HG02885 (cell line): ENCODE measurements at regions not wholly inside any gene's neighbourhood (a gene's known extent, or its start where the extent isn't known, plus 50 kb on each side); places are given as distances from the start of the nearest gene placed in this dataset.

Experiments
- ATAC-seq: cut with Tn5 transposase; IDR thresholded peaks from one replicate; pipeline ENCODE4 v1.9.1; 2021; ENCODE audit warnings: mild to moderate bottlenecking; ENCODE audit not compliant: unreplicated experiment, poor library complexity

DNA sequence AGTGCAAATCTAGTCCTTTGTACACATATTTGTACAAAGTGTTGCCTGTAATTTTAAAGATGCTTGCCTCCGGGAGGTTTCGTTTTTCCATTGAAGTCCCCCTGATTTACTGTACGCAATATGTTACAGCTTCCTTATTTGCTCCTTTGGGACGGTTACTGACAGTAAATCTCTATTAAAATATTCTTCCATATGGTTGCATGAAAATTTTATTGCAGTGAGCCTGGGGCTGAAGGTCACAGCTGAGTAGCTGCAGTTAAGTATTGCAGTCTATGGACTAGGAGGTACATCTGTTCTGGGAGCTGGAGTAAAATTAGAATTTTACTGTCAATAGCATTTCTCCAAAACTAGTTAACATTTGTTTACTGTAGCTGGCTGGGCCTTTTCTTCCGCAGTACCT, 119.2 kb downstream of the ETAA1 start:
- ATAC-seq: no peak

GRCh38 chr2:67516899-67517530, 119.9 kb downstream of the ETAA1 start:
- no peak for ATAC-seq

DNA sequence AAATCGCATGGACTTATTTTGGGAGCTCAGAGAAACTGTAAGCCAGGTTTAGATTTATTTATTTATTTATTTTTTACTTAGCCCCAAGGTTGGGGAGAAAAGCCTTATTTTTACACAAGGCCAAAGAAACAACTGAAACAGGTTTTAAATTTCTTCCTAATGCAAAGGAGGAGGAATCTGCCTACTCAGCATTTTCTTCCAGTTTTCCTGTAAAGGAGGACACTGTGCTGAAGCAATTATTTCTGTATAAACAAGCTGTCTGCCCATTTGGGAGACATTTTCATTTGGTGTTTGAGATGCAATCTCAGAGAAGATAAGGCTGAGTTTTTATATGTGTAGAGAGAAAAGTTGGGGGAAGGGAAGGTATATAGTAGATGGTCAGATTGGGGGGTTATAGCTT, 125.0 kb downstream of the ETAA1 start:
- ATAC-seq: no peak

GRCh38 chr2:67524213-67524612, 127.1 kb downstream of the ETAA1 start:
- ATAC-seq: no peak

DNA sequence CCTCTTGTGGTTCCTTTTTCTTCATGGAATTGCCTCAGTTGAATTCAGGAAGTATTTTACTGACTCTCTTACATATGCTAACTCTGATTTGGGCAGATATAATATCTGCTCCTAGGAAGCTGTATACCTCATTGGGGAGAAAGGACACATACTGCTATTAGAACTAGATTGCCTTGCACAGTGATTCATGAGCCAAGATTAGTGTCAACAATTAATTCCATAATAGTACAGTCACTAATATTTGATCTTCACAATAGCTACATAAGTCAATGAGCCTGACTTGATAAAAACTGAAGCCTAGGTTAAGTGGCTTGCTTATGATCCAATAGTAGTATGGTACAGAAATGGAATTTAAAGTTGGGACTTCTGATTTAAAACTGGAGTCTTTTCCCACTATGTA, 127.6 kb downstream of the ETAA1 start:
- ATAC-seq: no peak

GRCh38 chr2:67526283-67526682, 129.2 kb downstream of the ETAA1 start:
- ATAC-seq: no peak

DNA sequence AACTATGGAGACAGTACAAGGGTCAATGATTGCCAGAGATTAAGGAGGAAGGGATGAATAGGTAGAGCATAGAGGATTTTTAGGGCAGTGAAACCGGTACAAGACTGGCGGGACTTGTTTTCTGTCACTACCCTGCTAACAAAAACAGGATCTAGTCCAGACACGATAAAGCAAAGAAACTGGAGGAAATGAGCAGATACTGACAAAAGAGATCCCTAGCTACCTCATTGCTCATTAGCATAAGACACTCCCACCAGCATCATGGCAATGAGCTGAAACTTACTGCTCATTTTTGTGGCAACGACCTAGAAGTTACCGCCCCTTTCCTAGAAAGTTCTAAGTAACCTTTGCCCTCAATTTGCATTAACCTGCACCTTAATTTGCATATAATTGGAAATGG, 131.2 kb downstream of the ETAA1 start:
- ATAC-seq: no peak

DNA sequence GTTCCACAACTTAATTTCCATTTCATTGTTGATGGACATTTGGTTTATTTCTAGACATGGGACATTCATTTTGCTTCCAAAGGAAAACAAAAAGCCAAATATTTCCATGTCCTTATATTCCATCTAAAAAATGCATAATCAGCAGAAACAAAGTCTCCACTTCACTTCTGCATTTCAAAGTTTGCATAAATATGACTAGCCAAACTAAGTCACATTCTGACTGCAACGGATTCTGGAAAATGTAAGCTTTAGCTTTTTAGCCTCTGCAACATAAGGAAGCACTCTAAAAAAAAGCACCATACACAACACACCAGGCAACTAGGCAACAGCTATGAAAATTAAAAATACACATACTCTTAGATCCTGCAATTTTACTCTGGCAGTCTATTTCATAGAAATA, 135.3 kb downstream of the ETAA1 start:
- no peak for ATAC-seq

DNA sequence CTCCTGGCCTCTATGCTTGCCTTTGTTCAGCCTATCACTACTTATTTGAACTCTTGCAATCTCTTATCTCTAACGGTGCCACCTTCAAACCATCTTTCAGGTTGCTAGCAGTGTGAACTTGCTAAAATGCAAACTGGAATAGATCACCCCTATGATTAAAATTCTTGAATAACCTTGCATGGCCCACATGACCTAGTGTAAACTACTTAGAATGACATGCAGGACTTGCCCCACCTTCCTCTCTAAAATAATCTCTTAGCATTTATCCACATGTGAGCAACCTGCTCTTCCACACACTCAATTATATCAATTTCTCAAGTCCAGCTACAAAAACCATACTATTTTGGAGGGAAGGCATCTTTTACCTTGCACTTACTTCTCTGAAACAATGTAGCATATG, 137.6 kb downstream of the ETAA1 start:
- ATAC-seq: no peak

- no peak for ATAC-seq
Measured at GRCh38 chr2:67540962-67541361, 143.8 kb downstream of the ETAA1 start.

DNA sequence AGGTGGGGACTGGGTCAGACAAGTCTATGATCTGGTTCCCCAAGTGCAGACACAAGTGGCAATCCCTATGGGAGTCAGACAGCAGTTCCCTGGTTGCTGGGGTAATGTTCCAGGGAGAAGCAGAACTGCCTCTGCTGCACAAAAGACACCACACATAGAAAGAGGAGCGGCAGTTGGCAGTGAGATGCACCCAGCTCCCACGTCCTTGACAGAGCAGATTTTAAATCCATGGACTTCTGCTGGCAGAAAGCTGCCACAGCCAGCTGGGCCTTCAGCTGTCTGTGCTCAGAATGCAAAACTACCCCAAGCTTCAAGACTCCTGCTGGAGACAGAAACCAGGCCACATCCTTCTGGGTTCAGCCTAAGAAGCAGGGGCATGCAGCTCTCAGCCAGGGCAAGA, 147.2 kb downstream of the ETAA1 start:
- no peak for ATAC-seq

DNA sequence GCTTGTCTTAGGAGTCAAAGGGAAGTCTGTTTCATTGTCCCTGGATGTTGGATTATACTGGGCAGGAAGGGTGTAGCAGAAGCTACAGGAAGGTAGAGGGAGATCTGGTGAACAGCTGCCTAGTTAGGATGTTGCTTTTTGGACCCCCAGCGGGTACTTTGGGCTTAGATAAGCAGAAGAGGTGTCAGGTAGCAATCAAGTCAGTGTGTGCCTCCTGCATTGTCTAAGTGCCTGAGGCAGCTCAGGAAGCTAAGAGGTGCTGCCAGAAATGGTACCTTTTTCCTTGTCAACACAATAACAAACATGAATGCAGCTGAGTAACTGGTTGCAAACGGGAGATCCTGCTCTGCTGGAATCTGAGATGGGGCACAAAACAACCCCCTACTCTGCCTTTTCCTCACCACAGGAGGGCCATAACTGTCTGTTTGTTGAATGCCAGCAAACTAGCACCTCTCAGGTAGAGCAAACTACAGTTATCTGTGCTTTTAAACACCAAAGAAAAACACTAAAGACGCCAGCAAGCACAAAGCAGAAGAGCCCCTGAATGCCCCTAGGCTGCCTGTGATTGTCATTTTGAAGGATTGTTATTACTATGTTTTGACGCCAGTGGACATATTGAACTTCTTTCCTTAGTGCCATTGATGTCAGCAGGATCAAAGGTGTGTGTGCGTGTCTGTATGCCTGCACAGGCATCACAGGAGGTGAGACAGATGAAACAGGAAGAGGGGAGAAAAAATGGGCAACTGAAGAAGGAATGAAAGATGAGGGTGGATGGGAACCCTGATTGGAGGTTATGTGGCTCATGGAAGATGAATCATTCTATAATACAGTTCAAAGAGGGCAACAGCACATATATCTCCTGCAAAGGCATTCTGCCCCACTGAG, 151.4 kb downstream of the ETAA1 start:
- ATAC-seq: no peak

GRCh38 chr2:67559156-67559555, 162.0 kb downstream of the ETAA1 start:
- no peak for ATAC-seq

- no peak for ATAC-seq
Measured at GRCh38 chr2:67560771-67561456, 163.8 kb downstream of the ETAA1 start.

DNA sequence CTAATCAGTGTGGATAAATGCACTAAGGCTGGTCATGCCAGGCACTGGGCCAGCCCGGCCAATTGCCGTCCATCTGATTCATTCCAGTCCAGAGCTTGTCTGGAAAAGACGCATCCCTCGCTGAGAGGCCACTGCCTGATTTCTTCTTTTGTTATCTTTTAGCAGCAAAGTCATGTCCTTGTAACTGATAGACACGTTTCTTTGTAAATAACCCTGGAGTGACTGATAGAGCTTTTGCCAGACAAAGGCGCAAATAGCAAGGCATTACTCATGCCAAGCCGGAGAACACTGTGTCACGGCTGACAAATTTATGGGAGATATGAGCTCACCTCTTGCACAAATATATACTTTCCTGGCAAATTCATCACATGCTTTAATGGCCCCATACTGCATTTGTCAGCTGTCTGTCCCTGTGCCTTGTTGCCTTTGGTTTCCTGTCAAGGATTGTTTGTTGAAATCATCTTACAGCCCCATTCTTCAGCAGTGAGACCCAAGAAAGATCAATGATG, 164.4 kb downstream of the ETAA1 start:
- no peak for ATAC-seq

- no peak for ATAC-seq
Measured at GRCh38 chr2:67564076-67564475, 166.9 kb downstream of the ETAA1 start.

- ATAC-seq: no peak
Measured at GRCh38 chr2:67564626-67565025, 167.5 kb downstream of the ETAA1 start.

DNA sequence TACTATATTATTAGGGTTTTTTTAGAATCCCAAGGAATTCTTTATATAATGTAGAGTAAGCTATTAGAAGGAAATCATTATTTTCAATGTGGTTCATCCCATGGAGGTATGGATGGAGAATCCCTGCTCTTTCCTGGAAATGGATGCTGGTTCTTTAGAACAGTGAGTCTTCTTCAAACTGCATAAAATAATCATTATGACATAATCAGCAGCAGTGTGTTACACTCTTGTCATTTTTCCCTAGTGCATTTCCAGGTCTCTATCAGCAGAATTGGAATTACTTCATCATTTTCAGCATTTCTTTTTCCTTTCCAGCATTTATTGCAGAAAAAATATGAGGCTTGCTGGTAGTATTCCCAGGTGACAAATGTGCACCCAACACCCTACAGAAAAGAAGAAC, 168.1 kb downstream of the ETAA1 start:
- ATAC-seq: no peak

DNA sequence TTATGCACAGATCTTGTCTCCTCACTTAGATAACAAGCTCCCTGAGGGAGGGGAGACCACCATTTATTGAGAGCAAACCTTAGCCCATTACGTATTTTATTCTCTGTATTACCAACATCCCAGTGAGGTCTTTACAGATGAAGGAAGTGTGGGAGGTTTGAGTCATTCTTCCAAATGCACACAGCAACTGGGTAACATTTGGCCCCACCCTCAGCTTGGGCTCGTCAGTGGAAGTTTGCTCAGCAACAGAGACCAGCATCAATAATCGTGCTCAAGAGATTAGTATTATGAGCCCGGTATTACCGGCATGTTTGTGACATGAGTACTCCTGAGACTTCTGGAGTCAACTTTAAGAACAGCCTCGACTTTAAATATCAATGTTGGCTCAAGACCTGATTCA, 168.6 kb downstream of the ETAA1 start:
- ATAC-seq: no peak

DNA sequence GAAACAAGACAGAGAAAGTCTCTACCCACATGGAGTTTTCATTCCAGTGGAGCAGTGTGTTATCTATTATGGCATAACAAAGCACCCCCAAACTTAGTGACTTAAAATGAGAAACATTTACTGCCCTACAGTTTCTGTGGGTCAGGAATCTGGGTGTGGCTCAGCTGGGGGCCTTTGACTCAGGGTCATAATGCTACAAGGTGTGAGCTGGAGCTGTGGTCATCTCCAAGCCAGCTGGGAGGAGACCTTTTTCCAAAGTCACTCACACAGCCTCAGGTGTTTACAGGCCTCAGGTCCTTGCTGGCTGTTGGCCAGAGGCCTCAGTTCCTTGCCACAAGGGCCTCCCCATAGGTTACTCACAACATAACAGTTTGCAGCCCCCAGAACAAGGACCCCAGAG, 169.2 kb downstream of the ETAA1 start:
- ATAC-seq: no peak

- no peak for ATAC-seq
Measured at GRCh38 chr2:67566958-67567635, 170.0 kb downstream of the ETAA1 start.
